AG09319 (cell line): ENCODE measurements at regions not wholly inside any gene's neighbourhood (a gene's known extent, or its start where the extent isn't known, plus 50 kb on each side); places are given as distances from the start of the nearest gene placed in this dataset.
"Not testable (repeated sequence)": the region's sequence is repeated elsewhere in the genome, so short reads cannot be mapped to it uniquely, and the experiment has no call there.

Experiments
- DNase-seq: peaks from one replicate; pipeline ENCODE4 v3.0.0-alpha.2; 2010; ENCODE audit warnings: low read depth; ENCODE audit errors: extremely low read depth
- TF ChIP-seq, protein P1 (sequence below): IDR thresholded peaks from 2 replicates; pipeline ENCODE4 v1.5.1; 2011; ENCODE audit warnings: low read depth, mild to moderate bottlenecking, inconsistent platforms, low read length, moderate library complexity

GRCh38 chr3:110343945-110344344 lies 727.7 kb upstream of the NECTIN3 start:
- no peak for DNase-seq

DNA sequence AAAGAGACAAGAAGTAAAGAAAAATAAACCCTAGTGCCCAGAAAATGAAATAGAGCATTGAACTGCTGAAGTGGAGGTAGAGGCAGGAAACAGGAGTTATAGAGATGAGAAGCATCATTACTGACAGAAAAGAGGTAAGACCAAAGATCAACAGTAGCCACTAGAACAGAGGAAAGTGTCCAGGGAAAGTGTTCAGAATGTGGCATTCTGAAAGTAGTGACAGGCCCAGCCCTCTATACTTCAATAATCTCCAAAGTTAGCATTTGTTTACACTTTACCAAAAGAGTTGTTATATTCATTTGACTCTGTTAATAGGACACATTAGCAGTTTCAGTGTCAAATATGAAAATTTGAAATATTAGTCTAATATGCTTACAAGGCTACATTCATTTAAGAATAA lies 727.1 kb upstream of the NECTIN3 start:
- TF ChIP-seq, protein P1, sequence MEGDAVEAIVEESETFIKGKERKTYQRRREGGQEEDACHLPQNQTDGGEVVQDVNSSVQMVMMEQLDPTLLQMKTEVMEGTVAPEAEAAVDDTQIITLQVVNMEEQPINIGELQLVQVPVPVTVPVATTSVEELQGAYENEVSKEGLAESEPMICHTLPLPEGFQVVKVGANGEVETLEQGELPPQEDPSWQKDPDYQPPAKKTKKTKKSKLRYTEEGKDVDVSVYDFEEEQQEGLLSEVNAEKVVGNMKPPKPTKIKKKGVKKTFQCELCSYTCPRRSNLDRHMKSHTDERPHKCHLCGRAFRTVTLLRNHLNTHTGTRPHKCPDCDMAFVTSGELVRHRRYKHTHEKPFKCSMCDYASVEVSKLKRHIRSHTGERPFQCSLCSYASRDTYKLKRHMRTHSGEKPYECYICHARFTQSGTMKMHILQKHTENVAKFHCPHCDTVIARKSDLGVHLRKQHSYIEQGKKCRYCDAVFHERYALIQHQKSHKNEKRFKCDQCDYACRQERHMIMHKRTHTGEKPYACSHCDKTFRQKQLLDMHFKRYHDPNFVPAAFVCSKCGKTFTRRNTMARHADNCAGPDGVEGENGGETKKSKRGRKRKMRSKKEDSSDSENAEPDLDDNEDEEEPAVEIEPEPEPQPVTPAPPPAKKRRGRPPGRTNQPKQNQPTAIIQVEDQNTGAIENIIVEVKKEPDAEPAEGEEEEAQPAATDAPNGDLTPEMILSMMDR, result no peak
- DNase-seq, result no peak

More at GRCh38 chr3:110343945-110344344, 727.7 kb upstream of the NECTIN3 start:
- TF ChIP-seq, protein P1, result no peak

GRCh38 chr3:110344897-110345767 lies 726.5 kb upstream of the NECTIN3 start:
- no peak for DNase-seq
- TF ChIP-seq, protein P1, result no peak

DNA sequence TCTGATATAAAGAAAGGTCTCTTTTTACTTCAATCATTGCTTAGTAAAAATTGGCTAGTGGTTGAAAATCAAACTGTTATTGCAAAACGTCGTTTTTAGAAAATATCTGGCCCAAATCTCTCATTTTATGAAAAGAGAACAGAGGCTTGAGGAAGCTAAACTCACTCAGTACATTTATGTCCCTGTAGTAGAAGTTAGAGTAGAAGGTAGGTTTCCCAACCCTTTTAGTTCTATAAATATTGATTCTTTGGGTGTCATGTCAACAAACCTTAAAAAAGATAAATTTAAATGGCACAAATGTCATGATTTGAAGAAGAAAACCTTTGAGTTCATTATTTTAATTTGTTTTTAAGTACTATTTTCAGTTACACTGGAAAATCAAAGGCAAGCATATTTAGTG lies 722.3 kb upstream of the NECTIN3 start:
- TF ChIP-seq, protein P1, result no peak

GRCh38 chr3:110352841-110353604 lies 718.6 kb upstream of the NECTIN3 start:
- TF ChIP-seq, protein P1, result no peak
- no peak for DNase-seq

More for the DNA sequence above, 722.3 kb upstream of the NECTIN3 start:
- DNase-seq, result no peak

- TF ChIP-seq, protein P1, result no peak
- DNase-seq, result no peak
These were observed 708.9 kb upstream of the NECTIN3 start for GRCh38 chr3:110362751-110363150.

- DNase-seq, result not testable (repeated sequence)
These were observed 704.3 kb upstream of the NECTIN3 start for GRCh38 chr3:110367289-110367688.
